Fibroblast of lung (primary cell): ENCODE measurements at regions not wholly inside any gene's neighbourhood (a gene's known extent, or its start where the extent isn't known, plus 50 kb on each side); places are given as distances from the start of the nearest gene placed in this dataset.

Experiments used
- EZH2 ChIP-seq: IDR thresholded peaks from 2 replicates; pipeline ENCODE4 v1.5.1; 2012; ENCODE audit warnings: low read length, control low read depth, mild to moderate bottlenecking; ENCODE audit errors: missing control alignments
- TF ChIP-seq, protein P1 (sequence below), 2 donors: IDR thresholded peaks in 1 of 2; conservative IDR thresholded peaks in 1 of 2; 1 replicate in 1 of 2; 2 replicates in 1 of 2; pipeline ENCODE4 v1.5.1; 2011 to 2012; ENCODE audit warnings: low read length in 2 of 2, control low read depth in 1 of 2, inconsistent platforms in 1 of 2, low read depth in 1 of 2, mild to moderate bottlenecking in 1 of 2

DNA sequence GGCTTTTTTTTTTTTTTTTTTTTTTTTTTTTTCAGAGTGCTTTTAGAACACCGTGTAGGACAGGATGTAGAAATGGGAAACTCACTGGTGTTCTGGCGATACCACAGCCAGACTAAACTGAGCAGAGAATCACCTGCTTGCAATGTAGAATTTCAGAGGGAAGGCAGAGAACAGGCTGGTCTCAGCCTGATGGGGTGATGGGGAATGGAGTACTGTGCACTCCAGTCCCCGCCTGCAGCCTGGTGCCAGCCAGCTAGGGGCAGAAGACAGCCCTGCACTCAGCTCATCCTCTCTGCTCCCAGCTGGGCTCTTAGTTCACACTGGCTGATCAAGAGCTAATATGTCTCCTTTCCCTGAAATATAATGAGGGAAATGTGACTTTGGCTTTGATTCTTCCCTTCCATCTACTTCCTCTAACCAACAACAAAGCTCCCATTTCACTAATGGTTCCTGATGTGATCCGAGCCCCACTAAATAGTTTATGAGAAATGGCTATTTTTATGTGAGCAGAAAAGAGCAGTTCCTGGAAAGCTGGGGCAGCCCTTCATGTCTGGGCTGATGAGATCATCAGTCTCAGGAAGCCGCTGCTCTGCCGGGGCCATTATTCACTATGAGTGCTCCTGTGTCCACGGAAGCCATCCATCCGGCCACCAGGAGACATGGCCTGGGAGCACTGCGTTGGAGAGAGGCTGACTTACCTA is 209.7 kb downstream of the GADD45G start:
- TF ChIP-seq, protein P1, sequence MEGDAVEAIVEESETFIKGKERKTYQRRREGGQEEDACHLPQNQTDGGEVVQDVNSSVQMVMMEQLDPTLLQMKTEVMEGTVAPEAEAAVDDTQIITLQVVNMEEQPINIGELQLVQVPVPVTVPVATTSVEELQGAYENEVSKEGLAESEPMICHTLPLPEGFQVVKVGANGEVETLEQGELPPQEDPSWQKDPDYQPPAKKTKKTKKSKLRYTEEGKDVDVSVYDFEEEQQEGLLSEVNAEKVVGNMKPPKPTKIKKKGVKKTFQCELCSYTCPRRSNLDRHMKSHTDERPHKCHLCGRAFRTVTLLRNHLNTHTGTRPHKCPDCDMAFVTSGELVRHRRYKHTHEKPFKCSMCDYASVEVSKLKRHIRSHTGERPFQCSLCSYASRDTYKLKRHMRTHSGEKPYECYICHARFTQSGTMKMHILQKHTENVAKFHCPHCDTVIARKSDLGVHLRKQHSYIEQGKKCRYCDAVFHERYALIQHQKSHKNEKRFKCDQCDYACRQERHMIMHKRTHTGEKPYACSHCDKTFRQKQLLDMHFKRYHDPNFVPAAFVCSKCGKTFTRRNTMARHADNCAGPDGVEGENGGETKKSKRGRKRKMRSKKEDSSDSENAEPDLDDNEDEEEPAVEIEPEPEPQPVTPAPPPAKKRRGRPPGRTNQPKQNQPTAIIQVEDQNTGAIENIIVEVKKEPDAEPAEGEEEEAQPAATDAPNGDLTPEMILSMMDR (conservative IDR thresholded peaks at IDR 0.05 in 1 of 2, IDR thresholded peaks at IDR 0.05 in 1 of 2; ENCODE audit: low read depth in 1 of 2, low read length in 2 of 2), result no peak
- TF ChIP-seq EZH2, result no peak
